Right atrium auricular region (tissue), 2 donors: ENCODE measurements at regions not wholly inside any gene's neighbourhood (a gene's known extent, or its start where the extent isn't known, plus 50 kb on each side); places are given as distances from the start of the nearest gene placed in this dataset.

Experiments
- DNase-seq: peaks from one replicate; pipeline ENCODE4 v3.0.0-alpha.2; 2019; ENCODE audit warnings: low spot score
- H3K27ac ChIP-seq, 2 donors: fragments of 200-600 bp; sonication (generic); 1 replicate in 1 of 2; 2 replicates in 1 of 2; pipeline ENCODE4 v1.5.1; 2016 to 2019
- H3K27me3 ChIP-seq, 2 donors: fragments of 200-600 bp; sonication (generic); one replicate each; pipeline versions ENCODE4 v1.5.1 to v1.6.0; 2017 to 2019
- H3K36me3 ChIP-seq: fragments of 200-600 bp; sonication (generic); one replicate; pipeline ENCODE4 v1.5.1; 2016
- H3K4me1 ChIP-seq, 2 donors: fragments of 200-600 bp; sonication (generic); one replicate each; pipeline versions ENCODE4 v1.5.1 to v1.6.0; 2017 to 2019
- H3K4me3 ChIP-seq, 2 donors: fragments of 200-600 bp; sonication (generic); 1 replicate in 1 of 2; 2 replicates in 1 of 2; pipeline ENCODE4 v1.5.1; 2017 to 2019; ENCODE audit warnings: mild to moderate bottlenecking in 1 of 2, moderate library complexity in 1 of 2
- H3K9me3 ChIP-seq, 2 donors: fragments of 200-600 bp; sonication (generic); one replicate each; pipeline ENCODE4 v1.5.1; 2019
- CTCF ChIP-seq, 2 donors: fragments of 200-600 bp; sonication (generic); IDR thresholded peaks; one replicate each; pipeline ENCODE4 v1.5.1; 2019; ENCODE audit warnings: antibody characterized with exemption in 2 of 2

DNA sequence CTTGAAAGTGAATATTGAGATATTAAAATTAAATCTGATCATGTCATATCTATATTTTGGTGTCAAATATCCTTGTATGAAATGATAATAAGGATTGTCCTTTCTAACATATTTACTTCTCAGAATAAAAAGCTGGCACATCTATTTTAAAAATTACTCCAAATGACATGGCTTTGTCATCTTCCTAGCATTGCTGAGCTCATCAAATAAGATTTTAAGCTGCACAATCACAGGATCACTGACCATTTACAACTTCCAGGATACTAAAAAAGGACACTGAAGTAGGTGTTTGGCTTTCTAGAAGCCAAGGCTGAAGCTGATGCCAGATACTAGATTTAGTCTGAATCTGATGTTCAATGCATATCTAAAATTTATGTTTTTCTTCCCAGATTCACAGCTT lies 351.1 kb downstream of the BMP4 start:
- DNase-seq, result no peak
- no peak for TF ChIP-seq CTCF (IDR thresholded peaks at IDR 0.05)
- H3K27ac ChIP-seq, result no peak overlapping the region
- H3K27me3 ChIP-seq, result no peaks in the 10 kb centered on the region
- H3K36me3 ChIP-seq, result no peaks in the 10 kb centered on the region
- H3K9me3 ChIP-seq, result no peaks in the 10 kb centered on the region
- no peaks in the 10 kb centered on the region for H3K4me1 ChIP-seq
- no peak overlapping the region for H3K4me3 ChIP-seq

- no peaks in the 10 kb centered on the region for H3K9me3 ChIP-seq
- no peak for TF ChIP-seq CTCF (IDR thresholded peaks at IDR 0.05)
- no peak overlapping the region for H3K27ac ChIP-seq
- no peak overlapping the region for H3K4me3 ChIP-seq
- no peaks in the 10 kb centered on the region for H3K36me3 ChIP-seq
- no peak for DNase-seq
- no peaks in the 10 kb centered on the region for H3K4me1 ChIP-seq
- H3K27me3 ChIP-seq, result no peaks in the 10 kb centered on the region
Observed at GRCh38 chr14:53603994-53604393, 352.6 kb downstream of the BMP4 start.

DNA sequence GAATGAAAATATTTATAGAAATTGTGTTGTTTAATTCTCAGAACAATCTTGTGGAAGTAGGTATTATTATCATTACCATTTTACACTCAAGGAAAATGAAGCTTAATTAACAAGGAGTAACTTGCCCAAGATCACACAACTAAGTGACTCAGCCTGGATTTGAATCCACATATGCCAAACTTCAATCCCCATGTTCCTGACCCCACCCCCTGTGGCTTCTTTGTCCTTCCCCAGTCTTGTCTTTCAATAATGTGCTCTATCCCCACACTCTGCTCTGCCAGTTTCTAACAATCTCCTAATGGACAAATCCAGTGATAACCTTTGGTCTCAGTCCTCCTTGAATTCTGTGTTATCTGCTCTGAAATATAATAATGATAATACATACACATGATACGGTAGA lies 355.2 kb downstream of the BMP4 start:
- no peak overlapping the region for H3K4me3 ChIP-seq
- H3K36me3 ChIP-seq, result no peaks in the 10 kb centered on the region
- H3K4me1 ChIP-seq, result no peaks in the 10 kb centered on the region
- no peak for TF ChIP-seq CTCF (IDR thresholded peaks at IDR 0.05)
- H3K27me3 ChIP-seq, result no peaks in the 10 kb centered on the region
- H3K27ac ChIP-seq, result no peak overlapping the region
- DNase-seq, result no peak
- no peaks in the 10 kb centered on the region for H3K9me3 ChIP-seq

DNA sequence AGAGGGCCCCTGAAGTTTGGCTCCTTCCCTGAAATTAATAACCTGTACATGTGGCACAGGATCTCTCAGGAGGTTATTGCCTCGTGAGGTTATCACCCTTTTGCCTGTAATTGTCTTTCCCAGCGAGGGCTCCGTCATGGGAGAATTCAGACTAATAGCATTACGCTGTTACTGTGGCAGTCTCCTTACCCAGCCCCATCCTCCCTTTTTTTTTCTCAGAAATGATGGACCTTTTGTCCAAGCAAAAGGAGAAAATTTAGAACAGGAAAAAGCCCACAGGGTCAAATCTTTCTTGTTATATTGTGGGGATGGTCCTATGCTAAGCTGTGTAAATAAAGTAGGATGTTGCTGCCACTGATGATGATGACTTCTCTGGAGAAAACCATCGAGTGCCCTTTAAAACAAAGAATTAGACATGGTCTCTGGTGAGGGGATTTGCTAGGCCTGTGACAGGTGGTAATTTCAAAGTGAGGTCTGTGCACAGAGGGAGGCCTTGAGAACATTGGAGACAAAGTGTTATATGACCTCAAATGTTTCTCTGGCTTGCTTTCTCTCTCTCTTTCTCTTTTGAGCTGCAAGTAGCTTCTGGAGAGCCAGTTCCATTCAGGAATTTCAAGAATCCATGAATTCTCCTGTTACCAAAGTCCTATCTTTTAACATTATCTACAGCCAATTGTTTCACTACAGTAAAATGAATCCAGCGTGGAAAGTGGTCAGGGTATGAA lies 357.2 kb downstream of the BMP4 start:
- no peak overlapping the region for H3K4me3 ChIP-seq
- H3K27me3 ChIP-seq, result no peaks in the 10 kb centered on the region
- peaks cover 0 to 6% of the 10 kb centered on the region in 2 donors for H3K9me3 ChIP-seq
- DNase-seq, result no peak
- no peak overlapping the region for H3K27ac ChIP-seq
- no peak for TF ChIP-seq CTCF (IDR thresholded peaks at IDR 0.05)
- no peaks in the 10 kb centered on the region for H3K4me1 ChIP-seq
- H3K36me3 ChIP-seq, result no peaks in the 10 kb centered on the region

GRCh38 chr14:53596853-53597525 lies 359.6 kb downstream of the BMP4 start:
- no peak for DNase-seq

More at GRCh38 chr14:53596853-53597525, 359.6 kb downstream of the BMP4 start:
- H3K9me3 ChIP-seq, result peaks cover 0 to 6% of the 10 kb centered on the region in 2 donors
- H3K27ac ChIP-seq, result no peak overlapping the region
- no peak overlapping the region for H3K4me3 ChIP-seq
- TF ChIP-seq CTCF (IDR thresholded peaks at IDR 0.05), result no peak
- H3K4me1 ChIP-seq, result no peaks in the 10 kb centered on the region
- H3K36me3 ChIP-seq, result no peaks in the 10 kb centered on the region
- no peaks in the 10 kb centered on the region for H3K27me3 ChIP-seq
